GM12875 (cell line): ENCODE measurements at regions not wholly inside any gene's neighbourhood (a gene's known extent, or its start where the extent isn't known, plus 50 kb on each side); places are given as distances from the start of the nearest gene placed in this dataset.
"Not testable (repeated sequence)": the region's sequence is repeated elsewhere in the genome, so short reads cannot be mapped to it uniquely, and the experiment has no call there.

ENCODE experiments used
- H3K4me3 ChIP-seq: one replicate; pipeline ENCODE4 v1.5.1; 2011; ENCODE audit warnings: low read depth, low read length, control low read depth
- TF ChIP-seq, protein P1 (sequence below): IDR thresholded peaks from 2 replicates; pipeline ENCODE4 v1.5.1; 2011; ENCODE audit warnings: low read depth, mild to moderate bottlenecking, control low read depth, inconsistent platforms, low read length, moderate library complexity, borderline replicate concordance; ENCODE audit not compliant: insufficient read depth

DNA sequence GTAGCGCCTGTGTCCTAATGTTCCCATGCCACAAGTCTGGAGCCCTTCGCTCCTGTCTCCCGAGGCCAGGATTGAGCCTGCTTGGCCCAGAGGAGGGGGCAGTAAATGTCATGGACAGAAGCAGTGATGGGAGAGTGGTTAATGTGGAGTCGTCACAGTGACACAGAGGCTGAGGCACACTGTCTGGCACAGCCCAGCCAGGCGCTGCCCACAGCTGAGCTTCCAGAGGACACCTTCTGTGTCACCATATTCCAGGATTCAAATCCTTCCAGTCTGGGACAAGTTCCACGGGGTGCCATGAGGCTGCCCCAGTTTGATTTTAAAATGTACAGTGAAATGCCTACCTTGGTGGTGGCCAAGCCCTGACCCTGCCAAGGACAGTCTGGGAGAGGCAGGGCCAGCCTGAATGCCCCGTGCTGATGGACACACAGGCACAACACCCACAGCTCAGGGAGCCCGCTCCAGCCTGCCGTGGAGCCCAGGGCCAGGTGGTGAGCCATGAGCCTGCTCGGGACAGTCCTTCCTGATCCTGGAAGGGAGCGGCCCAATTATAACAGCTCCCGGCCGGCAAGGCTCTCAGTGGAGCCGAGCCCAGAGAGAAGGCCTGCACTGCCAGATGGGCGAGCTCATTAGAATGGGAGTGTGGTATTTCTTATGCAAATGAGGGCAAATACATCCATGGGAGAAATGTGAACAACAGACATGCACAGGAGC is 99.1 kb upstream of the RUFY1 start:
- H3K4me3 ChIP-seq, result no peak overlapping the region
- TF ChIP-seq, protein P1, sequence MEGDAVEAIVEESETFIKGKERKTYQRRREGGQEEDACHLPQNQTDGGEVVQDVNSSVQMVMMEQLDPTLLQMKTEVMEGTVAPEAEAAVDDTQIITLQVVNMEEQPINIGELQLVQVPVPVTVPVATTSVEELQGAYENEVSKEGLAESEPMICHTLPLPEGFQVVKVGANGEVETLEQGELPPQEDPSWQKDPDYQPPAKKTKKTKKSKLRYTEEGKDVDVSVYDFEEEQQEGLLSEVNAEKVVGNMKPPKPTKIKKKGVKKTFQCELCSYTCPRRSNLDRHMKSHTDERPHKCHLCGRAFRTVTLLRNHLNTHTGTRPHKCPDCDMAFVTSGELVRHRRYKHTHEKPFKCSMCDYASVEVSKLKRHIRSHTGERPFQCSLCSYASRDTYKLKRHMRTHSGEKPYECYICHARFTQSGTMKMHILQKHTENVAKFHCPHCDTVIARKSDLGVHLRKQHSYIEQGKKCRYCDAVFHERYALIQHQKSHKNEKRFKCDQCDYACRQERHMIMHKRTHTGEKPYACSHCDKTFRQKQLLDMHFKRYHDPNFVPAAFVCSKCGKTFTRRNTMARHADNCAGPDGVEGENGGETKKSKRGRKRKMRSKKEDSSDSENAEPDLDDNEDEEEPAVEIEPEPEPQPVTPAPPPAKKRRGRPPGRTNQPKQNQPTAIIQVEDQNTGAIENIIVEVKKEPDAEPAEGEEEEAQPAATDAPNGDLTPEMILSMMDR, result no peak

DNA sequence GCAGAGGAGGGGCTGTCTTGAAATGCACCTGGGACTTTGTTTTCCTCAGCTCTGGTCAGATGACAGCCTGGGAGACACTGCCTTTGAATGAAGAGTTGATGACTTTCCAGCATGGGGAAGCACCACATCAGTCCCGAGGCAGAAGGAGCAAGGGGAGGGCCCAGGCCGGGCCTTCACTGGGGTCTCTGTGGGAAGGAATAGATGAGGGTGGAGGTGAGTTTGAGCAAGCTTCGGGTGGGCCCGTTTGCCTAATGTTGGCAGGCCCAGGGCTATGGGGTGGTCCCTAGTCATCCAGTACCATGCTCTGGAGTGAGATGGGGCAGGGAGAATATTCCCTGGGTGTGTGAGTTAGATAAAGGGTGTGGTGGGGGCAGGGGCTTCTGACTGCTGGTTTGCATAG is 100.4 kb upstream of the RUFY1 start:
- H3K4me3 ChIP-seq, result not testable (repeated sequence)

DNA sequence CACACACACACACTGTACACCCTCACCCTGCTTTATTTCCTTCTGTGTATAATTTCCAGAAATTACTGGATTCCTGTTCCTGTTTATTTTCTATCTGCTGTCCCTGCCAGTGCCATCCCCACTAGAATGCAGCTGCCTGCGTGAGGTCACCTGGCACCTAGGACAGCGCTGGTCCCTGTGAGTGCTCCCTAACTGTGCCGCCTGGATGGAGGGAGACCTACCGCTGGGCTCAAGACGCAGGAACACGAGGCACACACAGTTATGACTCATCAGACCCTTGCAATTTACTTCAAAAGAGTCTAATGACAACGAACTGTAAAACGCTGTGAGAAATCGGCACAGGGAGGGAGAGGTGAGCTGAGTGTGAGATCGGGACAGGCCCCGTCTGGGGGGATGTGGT is 102.1 kb upstream of the RUFY1 start:
- not testable (repeated sequence) for H3K4me3 ChIP-seq

DNA sequence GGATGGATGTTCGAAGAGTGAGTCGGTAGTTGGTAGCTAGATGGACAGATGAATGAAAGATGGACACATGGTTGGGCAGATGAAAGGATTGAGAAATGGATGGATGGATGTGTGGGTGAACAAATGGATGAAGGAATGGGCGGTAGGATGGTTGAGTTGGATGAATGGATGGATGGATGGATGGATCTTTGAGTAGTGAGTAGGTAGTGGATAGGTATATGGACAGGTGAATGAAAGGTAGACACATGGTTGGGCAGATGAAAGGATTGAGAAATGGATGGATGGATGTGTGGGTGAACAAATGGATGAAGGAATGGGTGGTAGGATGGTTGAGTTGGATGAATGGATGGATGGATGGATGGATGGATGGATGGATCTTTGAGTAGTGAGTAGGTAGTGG is 97.0 kb upstream of the ADAMTS2 start:
- H3K4me3 ChIP-seq, result not testable (repeated sequence)

DNA sequence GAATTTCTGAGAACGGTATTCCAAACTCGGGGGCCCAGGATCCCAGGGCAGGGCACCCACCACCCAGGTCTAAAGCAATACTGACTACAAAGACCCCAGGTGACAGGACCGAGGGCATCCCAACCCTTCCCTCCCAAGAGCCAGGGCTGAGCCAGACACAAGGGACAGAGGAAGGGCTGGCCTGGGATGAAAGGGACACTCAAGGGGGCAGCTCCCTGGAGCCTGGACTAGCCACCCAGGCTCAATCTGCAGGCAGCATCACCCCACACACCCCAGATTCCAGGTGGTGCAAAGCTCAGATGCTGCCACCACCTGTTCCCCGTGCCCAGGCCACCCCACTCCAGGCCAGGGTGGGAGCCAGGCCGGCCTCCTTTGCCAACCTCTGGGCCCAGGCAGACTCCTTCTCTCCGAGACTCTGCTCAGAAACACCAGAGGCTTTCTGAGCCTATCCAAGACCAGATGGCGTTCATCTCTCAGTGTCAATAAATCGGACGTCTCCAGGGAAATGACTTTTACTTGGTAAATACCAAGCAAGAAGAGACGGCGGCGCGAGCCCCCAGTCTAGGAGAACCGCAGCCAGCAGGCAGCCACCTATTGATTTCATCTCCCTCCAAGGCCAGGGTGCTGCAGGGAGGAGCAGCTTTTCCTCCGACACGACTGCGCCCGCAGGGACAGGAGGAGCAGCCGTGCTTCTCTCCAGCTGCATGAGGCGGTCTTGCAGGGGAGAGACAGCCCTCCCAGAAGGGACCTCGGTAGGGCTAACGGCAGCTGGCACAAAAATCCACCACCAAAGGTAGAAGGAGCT is 94.1 kb upstream of the ADAMTS2 start:
- no peak overlapping the region for H3K4me3 ChIP-seq
- TF ChIP-seq, protein P1, result no peak

DNA sequence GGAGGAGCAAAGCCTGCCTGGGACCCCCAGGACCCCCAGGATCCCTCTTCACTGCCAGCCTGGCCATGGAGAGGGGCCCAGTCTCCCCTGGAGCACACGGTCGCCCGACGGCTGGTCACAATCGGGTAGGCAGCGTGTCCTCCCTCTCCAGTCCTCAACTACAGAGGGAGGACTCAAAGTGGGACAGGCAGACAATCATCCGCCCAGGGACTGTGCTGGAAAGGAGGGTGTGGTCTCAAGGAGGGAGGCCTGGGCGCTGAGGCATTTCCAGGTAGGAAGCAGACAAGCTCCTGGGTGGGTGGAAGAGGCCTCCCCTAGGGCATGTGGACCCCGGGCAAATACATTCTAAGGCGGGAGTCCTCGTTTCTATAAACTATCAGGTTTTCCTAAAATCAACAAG is 93.2 kb upstream of the ADAMTS2 start:
- TF ChIP-seq, protein P1, result no peak
- no peak overlapping the region for H3K4me3 ChIP-seq

DNA sequence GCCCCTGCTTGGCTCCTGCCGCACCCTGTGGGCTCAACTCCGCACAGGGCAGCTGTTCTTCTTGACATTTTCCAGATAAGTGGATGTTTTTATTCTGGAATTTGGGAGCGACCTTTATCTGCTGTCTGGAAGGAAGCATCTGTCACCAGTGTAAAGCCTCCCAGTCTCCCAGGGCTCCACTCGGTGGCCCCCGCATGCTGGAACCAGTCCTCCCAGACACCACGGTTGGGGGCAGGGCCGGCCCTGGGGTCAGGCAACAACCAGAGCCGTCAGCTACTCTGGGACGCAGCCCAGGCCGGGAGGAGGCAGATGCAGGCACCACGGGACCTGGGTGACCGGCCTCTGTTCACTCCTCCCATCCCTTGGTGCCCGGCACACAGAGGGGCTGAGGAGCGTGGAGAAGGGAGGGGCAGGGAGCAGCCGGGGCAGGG is 92.8 kb upstream of the ADAMTS2 start:
- H3K4me3 ChIP-seq, result no peak overlapping the region
- TF ChIP-seq, protein P1, result no peak

DNA sequence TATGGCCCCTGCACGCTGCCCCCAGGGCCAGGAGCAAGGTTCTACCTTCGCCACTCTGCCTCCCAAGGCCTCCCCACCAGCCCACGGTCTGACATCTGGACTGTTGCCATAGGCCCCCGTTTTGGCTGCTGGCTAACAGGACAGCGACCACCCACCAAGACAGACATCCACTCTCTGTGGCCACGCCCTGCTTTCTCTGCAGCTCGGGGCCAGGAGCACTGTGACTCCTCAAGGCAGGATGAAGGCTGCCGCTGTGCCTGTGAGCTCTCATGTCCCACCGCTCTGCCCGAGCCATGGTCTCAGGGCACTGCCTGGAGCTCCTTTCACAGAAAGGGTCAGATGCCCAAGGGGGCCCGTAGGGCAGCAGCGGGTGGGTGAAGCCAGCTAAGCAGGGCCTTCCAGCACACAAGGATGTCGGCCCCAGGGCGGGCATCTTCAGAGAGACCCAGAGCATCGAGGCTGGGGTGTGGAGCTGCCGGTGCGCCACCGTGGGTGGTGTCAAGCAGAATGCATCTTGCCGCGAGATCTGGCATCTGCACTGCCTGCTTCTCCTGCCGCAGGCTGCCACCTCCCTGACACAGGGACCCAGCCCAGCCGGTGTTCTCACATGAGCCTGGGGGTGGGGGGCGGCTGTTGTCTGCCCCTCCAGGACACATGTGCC is 92.2 kb upstream of the ADAMTS2 start:
- TF ChIP-seq, protein P1, result no peak
- no peak overlapping the region for H3K4me3 ChIP-seq
